HepG2 (cell line): ENCODE measurements at regions not wholly inside any gene's neighbourhood (a gene's known extent, or its start where the extent isn't known, plus 50 kb on each side); places are given as distances from the start of the nearest gene placed in this dataset.

Experiments used
- DMTF1 ChIP-seq: sonication (generic); formaldehyde crosslinking; IDR thresholded peaks from 2 replicates; pipeline ENCODE4 v1.4.0; 2020; ENCODE audit warnings: mild to moderate bottlenecking, missing genetic modification reagents
- SSRP1 ChIP-seq: IDR thresholded peaks from 2 replicates; pipeline ENCODE4 v1.6.1; 2016; ENCODE audit warnings: control low read depth
- TBL1XR1 ChIP-seq: fragments of 150-350 bp; IDR thresholded peaks from 2 replicates; pipeline ENCODE4 v1.6.1; 2014; ENCODE audit warnings: borderline replicate concordance, low read length; ENCODE audit not compliant: partially characterized antibody
- ZNF761 ChIP-seq: sonication (generic); formaldehyde crosslinking; conservative IDR thresholded peaks from 2 replicates; pipeline ENCODE4 v1.4.0; 2020; ENCODE audit warnings: mild to moderate bottlenecking, missing genetic modification reagents

- TF ChIP-seq SSRP1 (CRISPR knock-in tag) (no peak), DMTF1 (CRISPR knock-in tag) (no peak), ZNF761 (no peak), TBL1XR1 (no peak)
Measured at GRCh38 chr3:1533763-1534162, 440.9 kb downstream of the CNTN6 start.
